ENCODE measurements at regions not wholly inside any gene's neighbourhood (a gene's known extent, or its start where the extent isn't known, plus 50 kb on each side); places are given as distances from the start of the nearest gene placed in this dataset.
"Not testable (repeated sequence)": the region's sequence is repeated elsewhere in the genome, so short reads cannot be mapped to it uniquely, and the experiment has no call there.

- H3K9me3 ChIP-seq (ENCODE audit: insufficient read depth, low read depth), result no peaks in the 10 kb centered on the region
- H3F3A ChIP-seq (ENCODE audit: insufficient read depth, low read depth), result no peaks in the 10 kb centered on the region
- no peak for DNase-seq
- intact Hi-C loops (cut with micrococcal nuclease; ENCODE audit: unreplicated experiment), result no loop called here
- no peaks in the 10 kb centered on the region for H4K20me1 ChIP-seq (ENCODE audit: insufficient read depth)
- no peaks in the 10 kb centered on the region for H3K27me3 ChIP-seq (ENCODE audit: insufficient read depth, low read depth)
- no peaks in the 10 kb centered on the region for H3K79me2 ChIP-seq (ENCODE audit: low read depth)
- no peak overlapping the region for H2AFZ ChIP-seq
- no peak overlapping the region for H3K4me2 ChIP-seq
- POLR2A ChIA-PET (ENCODE audit: unreplicated experiment), result interaction anchor here (0.6 kb wide), 2 partner anchors 259 to 616 kb away, joined by 6 to 15 read pairs; no protein-coding TSS in a partner anchor
- H3K4me1 ChIP-seq (replicated peaks; ENCODE audit: insufficient read depth), result no peaks in the 10 kb centered on the region
- no peak overlapping the region for H3K4me3 ChIP-seq
- H3K9me2 ChIP-seq (ENCODE audit: insufficient read depth), result no peaks in the 10 kb centered on the region
- no peak for TF ChIP-seq EZH2 (IDR thresholded peaks at IDR 0.05; ENCODE audit: low read depth)
- TF ChIP-seq CTCF (conservative IDR thresholded peaks at IDR 0.05), result no peak
- H3K36me3 ChIP-seq (ENCODE audit: low read depth), result no peaks in the 10 kb centered on the region
- no TSS peak for BruUV-seq (replicated peaks)
- CTCF ChIA-PET, result no interaction called here
- H3K27ac ChIP-seq, result no peak overlapping the region
These were observed 893.9 kb upstream of the POT1 start for GRCh38 chr7:125823538-125823937.

GRCh38 chr7:125820495-125820894, 890.9 kb upstream of the POT1 start:
- Histone ChIP-seq H2AFZ (no peak overlapping the region), H3K79me2 (ENCODE audit: low read depth) (no peaks in the 10 kb centered on the region), H3K9me2 (ENCODE audit: insufficient read depth) (no peaks in the 10 kb centered on the region), H3K36me3 (ENCODE audit: low read depth) (no peaks in the 10 kb centered on the region), H3K4me2 (no peak overlapping the region), H3K4me1 (replicated peaks; ENCODE audit: insufficient read depth) (no peaks in the 10 kb centered on the region), H3F3A (ENCODE audit: insufficient read depth, low read depth) (no peaks in the 10 kb centered on the region), H3K4me3 (no peak overlapping the region), H3K9me3 (ENCODE audit: insufficient read depth, low read depth) (no peaks in the 10 kb centered on the region), H3K27ac (no peak overlapping the region), H3K27me3 (ENCODE audit: insufficient read depth, low read depth) (no peaks in the 10 kb centered on the region), H4K20me1 (ENCODE audit: insufficient read depth) (no peaks in the 10 kb centered on the region)
- BruUV-seq (replicated peaks), result no TSS peak
- CTCF ChIA-PET, result interaction anchor here (0.6 kb wide), 1 partner anchor 965 kb away, joined by 9 read pairs; no protein-coding TSS in a partner anchor
- DNase-seq, result no peak
- TF ChIP-seq CTCF (conservative IDR thresholded peaks at IDR 0.05), result no peak
- no peak for TF ChIP-seq EZH2 (IDR thresholded peaks at IDR 0.05; ENCODE audit: low read depth)
- POLR2A ChIA-PET (ENCODE audit: unreplicated experiment), result no interaction called here
- intact Hi-C loops (cut with micrococcal nuclease; ENCODE audit: unreplicated experiment), result no loop called here

GRCh38 chr7:125814100-125814499, 884.5 kb upstream of the POT1 start:
- BruUV-seq (replicated peaks), result no TSS peak
- Histone ChIP-seq H3K4me2 (no peak overlapping the region), H3K9me3 (ENCODE audit: insufficient read depth, low read depth) (no peaks in the 10 kb centered on the region), H3K27me3 (ENCODE audit: insufficient read depth, low read depth) (no peaks in the 10 kb centered on the region), H3K9me2 (ENCODE audit: insufficient read depth) (no peaks in the 10 kb centered on the region), H3K27ac (no peak overlapping the region), H4K20me1 (ENCODE audit: insufficient read depth) (no peaks in the 10 kb centered on the region), H3K4me1 (replicated peaks; ENCODE audit: insufficient read depth) (no peaks in the 10 kb centered on the region), H3K4me3 (no peak overlapping the region), H3K36me3 (ENCODE audit: low read depth) (no peaks in the 10 kb centered on the region), H3F3A (ENCODE audit: insufficient read depth, low read depth) (no peaks in the 10 kb centered on the region), H2AFZ (no peak overlapping the region), H3K79me2 (ENCODE audit: low read depth) (no peaks in the 10 kb centered on the region)
- intact Hi-C loops (cut with micrococcal nuclease; ENCODE audit: unreplicated experiment), result no loop called here
- ChIA-PET CTCF (no interaction called here), POLR2A (ENCODE audit: unreplicated experiment) (no interaction called here)
- TF ChIP-seq CTCF (conservative IDR thresholded peaks at IDR 0.05) (no peak), EZH2 (IDR thresholded peaks at IDR 0.05; ENCODE audit: low read depth) (no peak)
- DNase-seq, result no peak

- intact Hi-C loops (cut with micrococcal nuclease; ENCODE audit: unreplicated experiment); H3K9me2 ChIP-seq (ENCODE audit: insufficient read depth); H3K4me3 ChIP-seq; BruUV-seq (replicated peaks); POLR2A ChIA-PET (ENCODE audit: unreplicated experiment); H3K4me2 ChIP-seq; CTCF ChIA-PET; H3K4me1 ChIP-seq (replicated peaks; ENCODE audit: insufficient read depth); H2AFZ ChIP-seq; H3K27ac ChIP-seq; H3K79me2 ChIP-seq (ENCODE audit: low read depth); H4K20me1 ChIP-seq (ENCODE audit: insufficient read depth); H3F3A ChIP-seq (ENCODE audit: insufficient read depth, low read depth); H3K36me3 ChIP-seq (ENCODE audit: low read depth); H3K27me3 ChIP-seq (ENCODE audit: insufficient read depth, low read depth); H3K9me3 ChIP-seq (ENCODE audit: insufficient read depth, low read depth); DNase-seq: not testable (repeated sequence)
These were observed 876.9 kb upstream of the POT1 start for GRCh38 chr7:125806491-125806890.
